DMS 273 (cell line): ENCODE measurements at regions not wholly inside any gene's neighbourhood (a gene's known extent, or its start where the extent isn't known, plus 50 kb on each side); places are given as distances from the start of the nearest gene placed in this dataset.
"Not testable (repeated sequence)": the region's sequence is repeated elsewhere in the genome, so short reads cannot be mapped to it uniquely, and the experiment has no call there.

Source experiments
- DNase-seq: peaks from one replicate; lab custom pipeline; 2025; ENCODE audit not compliant: unreplicated experiment; lab: John Stamatoyannopoulos, UW

DNA sequence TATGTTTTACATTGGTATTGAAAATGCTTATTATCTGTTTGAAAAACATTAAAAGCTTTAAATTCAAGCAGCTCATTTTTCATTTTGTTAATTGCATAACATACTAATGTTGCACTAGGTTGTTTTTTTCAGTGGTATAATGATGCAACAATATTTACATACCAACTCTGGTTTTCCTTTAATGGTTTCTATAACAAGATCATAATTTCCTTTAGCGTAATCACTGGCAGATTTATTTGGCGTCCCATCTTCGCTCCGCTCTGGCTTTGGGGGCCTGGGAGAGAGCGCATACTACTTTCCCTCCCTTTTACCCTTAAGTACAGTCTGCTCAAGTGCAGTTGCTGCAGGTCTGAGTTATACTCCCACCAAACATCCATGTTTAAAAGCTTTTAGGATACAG is 574.1 kb downstream of the PRKD1 start:
- no peak for DNase-seq

- DNase-seq, result no peak
These were observed 573.2 kb downstream of the PRKD1 start for GRCh38 chr14:29354486-29354885.

- DNase-seq, result no peak
These were observed 572.3 kb downstream of the PRKD1 start for GRCh38 chr14:29355331-29355730.

- no peak for DNase-seq
These were observed 571.8 kb downstream of the PRKD1 start for GRCh38 chr14:29355846-29356245.

- DNase-seq, result no peak
These were observed 567.0 kb downstream of the PRKD1 start for GRCh38 chr14:29360656-29361055.

GRCh38 chr14:29370024-29370423 is 557.6 kb downstream of the PRKD1 start:
- no peak for DNase-seq

- no peak for DNase-seq
These were observed 551.4 kb downstream of the PRKD1 start for GRCh38 chr14:29376237-29376636.

GRCh38 chr14:29380826-29381225 is 546.8 kb downstream of the PRKD1 start:
- no peak for DNase-seq

GRCh38 chr14:29388571-29388970 is 539.1 kb downstream of the PRKD1 start:
- DNase-seq, result no peak

DNA sequence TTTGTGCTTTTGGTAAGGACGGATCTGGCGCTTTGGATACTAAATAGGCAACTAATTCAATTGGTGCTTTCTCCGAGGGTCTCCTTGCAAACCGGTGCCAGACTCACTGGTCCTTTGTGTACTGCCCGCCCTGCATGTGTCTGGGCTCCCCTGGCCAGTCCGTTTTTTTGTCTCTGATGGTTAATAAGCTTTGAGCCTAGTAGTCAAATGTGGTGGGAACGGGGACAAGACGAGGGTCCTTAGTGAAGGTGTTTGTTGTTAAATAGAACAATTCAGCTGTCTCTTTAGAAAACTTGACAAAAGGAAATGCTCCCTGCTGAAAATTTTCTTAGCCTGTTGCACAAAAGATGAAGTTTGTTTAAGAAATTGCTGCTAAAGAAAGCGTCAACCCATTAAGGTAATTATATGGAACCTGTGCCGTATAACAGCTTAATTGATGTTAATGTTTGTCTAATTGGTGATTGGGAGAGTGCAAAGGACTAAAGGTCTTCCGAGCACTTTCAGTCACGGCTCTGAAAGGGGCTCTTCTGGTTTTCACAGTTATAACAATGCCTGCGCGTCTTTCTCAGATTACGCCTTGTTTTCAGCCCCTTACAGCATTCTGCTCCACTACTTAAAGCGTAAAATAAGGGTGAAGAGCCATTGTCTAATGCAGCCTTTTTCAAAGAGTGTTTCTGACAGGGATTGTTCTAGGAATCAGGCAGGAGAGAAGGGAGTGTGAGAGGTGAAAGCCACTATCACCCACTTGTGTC is 537.4 kb downstream of the PRKD1 start:
- no peak for DNase-seq

- DNase-seq, result no peak
These were observed 536.4 kb downstream of the PRKD1 start for GRCh38 chr14:29391231-29391630.

DNA sequence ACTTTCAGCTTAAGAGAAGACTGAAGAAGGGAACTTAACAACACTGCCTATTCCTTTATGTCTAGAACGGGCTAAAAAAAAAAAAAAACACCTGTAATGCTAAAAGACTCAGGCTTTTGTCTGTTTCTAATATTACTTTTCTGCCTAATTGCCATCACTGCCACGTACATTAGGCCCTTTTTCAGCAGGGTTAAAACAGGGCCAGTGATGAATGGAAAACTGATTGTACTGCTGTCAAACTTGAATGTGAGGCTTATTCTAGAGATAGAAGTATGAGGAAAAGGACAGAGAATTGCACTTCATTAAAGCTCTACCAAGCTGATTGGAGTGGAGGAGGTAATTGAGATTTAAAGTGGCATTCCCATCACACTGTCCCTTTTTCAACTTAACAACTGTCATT is 535.8 kb downstream of the PRKD1 start:
- no peak for DNase-seq

- no peak for DNase-seq
These were observed 535.4 kb downstream of the PRKD1 start for GRCh38 chr14:29392287-29392686.

DNA sequence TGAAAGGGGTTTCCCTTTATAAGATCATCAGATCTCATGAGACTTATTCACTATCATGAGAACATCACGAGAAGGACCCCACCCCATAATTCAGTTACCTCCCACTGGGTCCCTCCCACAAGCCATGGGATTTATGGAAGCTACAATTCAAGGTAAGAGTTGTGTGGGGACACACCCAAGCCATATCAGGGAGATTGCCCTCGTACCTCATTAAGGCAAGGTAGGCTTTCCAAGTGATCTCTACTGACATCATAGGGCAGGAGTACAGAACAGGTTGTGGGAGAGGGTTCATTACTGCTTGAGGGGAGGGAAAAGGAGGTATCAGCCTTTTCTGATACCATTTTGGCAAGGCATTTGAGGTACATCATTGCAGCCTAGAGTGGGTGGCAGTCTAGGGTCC is 524.6 kb downstream of the PRKD1 start:
- no peak for DNase-seq

DNA sequence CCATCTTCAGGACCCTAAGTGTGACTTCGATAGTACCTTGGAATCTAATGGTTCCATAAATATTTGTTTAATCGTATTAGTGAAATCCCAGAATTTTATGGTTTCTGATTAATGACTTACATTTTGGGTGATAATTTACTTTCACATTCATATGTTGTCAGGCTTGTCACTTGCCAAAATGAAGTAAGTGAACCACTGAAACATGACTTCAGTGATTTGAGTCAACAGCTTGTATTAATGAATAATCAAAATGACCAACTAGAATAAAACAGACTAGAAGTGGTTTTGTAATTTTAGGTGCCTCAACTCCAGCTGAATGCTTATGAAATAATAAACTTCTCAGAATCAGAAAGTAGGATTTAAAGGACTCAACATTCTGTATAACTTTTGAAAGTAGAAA is 517.1 kb downstream of the PRKD1 start:
- no peak for DNase-seq

GRCh38 chr14:29414931-29415330 is 512.7 kb downstream of the PRKD1 start:
- not testable (repeated sequence) for DNase-seq

DNA sequence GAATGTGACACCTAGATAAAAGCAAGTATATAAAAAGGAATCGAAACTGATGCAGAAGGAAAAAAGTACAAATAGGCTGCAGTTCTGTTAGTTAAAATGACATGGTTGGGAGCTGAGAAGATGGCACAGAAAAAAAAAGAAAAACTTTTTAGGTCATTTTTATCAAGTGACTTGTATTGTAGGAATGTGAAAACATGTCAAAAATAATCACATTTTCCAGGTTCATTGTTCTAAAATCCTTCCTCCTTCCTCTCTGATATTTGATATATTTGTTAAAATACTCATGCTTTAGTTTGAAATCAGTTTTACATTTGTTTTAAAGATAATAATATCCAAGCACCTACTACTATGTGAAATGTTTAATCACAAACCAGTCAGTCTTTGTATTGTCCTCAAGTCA is 507.9 kb downstream of the PRKD1 start:
- no peak for DNase-seq

DNA sequence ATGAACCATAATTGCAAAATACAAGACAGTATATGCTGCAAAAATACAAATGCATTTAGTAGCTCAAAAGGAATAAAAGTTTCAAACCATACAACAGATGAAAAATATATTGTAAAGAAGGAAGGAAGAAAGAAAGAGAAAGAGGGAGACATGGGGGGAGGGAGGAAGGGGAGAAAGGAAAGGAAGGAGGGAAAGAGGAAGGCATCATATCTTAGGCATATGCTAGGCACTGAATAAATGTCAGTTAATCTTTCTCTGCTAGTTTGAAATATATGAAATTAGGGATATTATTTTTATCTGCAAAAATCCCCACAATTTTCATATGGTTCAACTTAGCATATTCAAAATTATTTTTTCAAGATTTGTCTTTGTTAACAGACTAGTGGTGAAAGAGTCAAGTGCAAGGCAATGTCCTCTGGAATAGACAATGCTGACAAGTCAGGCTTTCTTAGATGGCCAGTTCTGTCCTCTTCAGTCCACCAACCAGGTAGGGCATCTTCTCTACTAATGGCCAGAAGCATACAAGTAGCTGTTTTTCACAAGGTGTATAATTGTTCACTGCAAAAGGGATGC is 506.4 kb downstream of the PRKD1 start:
- no peak for DNase-seq

DNA sequence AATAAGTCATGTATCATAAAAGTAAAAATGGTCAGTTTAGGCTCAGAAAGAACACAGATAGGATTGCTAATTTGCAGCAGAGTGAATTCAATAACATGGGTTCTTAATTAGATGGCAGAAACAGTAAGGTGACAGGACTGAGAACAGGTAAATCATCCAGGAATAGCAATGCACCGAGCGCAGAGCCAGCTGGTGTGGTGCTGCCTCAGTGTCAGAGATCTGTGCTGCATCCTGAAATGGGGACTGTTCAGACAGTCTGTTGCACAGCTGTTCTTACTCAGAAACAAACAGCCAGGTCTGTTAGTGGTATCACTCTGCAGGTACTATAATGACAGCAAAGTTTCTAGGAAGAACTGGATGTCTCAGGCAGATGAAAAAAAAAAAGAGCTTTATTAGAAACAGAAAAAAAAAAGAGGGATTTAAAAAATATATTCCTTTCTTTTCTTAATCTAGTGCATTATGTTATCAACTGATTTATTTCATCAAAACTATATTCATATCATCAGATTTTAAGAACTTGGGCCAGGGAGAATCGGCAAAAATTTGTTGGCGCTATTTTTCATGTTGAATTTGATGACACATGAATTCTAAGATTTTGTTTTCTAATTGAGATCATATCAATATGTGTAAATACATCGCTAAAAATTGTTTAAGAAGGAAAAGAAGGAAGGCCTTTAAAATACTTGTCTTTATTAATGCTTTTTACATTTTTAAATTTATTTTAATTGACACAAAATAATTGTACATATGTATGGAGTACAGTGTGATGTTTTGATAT is 501.8 kb downstream of the PRKD1 start:
- no peak for DNase-seq

DNA sequence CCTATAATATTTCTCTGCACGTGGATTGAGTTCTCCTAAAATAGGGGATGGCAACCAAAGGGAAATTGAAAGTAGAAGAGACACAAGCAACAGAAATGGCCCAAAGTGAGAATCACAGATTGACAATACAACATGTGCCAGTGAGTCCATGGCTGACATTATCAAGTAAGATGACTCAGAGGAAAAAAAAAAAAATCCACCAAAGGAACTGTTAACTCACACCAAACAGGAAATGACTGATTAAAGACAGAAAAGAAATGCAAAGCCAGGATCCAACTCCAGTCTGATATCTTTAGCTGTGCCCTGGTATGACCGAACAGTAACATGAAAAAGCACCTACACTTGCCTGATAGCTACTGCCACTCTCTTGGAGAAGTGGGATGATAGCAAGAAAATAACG is 485.0 kb downstream of the PRKD1 start:
- DNase-seq, result no peak

DNA sequence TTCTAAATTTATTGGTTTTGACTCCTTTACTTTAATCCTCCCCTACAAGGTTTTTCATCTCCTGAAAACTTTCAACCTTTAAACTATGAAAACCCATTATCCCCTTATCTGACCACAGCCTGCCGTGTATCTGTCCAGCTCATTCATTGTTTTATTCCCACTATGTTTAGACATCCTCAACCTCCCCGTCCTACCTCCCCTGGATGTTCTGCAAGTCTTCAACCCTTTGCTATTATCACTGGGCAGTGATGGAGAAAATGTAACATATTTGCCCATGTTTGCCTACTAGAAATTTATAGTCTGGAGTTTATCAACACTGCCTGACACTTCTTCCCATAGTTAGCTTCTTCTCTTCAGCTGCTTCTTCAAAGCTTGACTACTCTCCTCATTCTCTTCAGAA is 483.4 kb downstream of the PRKD1 start:
- no peak for DNase-seq

- DNase-seq, result no peak
These were observed 482.8 kb downstream of the PRKD1 start for GRCh38 chr14:29444805-29445204.
